Natural killer cell (primary cell): ENCODE measurements at regions not wholly inside any gene's neighbourhood (a gene's known extent, or its start where the extent isn't known, plus 50 kb on each side); places are given as distances from the start of the nearest gene placed in this dataset.

Source experiments
- ATAC-seq, 3 donors: fragments of 150-1000 bp in 2 of 3; fragments of 200-7000 bp in 1 of 3; cut with Tn5 transposase; 1 replicate in 1 of 3; 2 replicates in 2 of 3; pipeline ENCODE4 v1.10.0; 2021; ENCODE audit warnings: mild to moderate bottlenecking in 2 of 3, moderate library complexity in 2 of 3
- DNase-seq, 2 donors: peaks; one replicate each; pipeline versions ENCODE4 v3.0.0 to v3.0.0-alpha.2; 2013 to 2021; ENCODE audit warnings: mixed read lengths in 1 of 2
- H3K27ac ChIP-seq: one replicate; pipeline ENCODE4 v1.5.1; 2013; ENCODE audit warnings: mild to moderate bottlenecking, low read length
- H3K27me3 ChIP-seq: one replicate; pipeline ENCODE4 v1.6.1; 2013; ENCODE audit warnings: low read length; ENCODE audit not compliant: control insufficient read depth, insufficient read depth
- H3K36me3 ChIP-seq: one replicate; pipeline ENCODE4 v1.6.1; 2013; ENCODE audit warnings: low read length; ENCODE audit not compliant: control insufficient read depth, insufficient read depth
- H3K4me1 ChIP-seq: one replicate; pipeline ENCODE4 v1.6.1; 2013; ENCODE audit warnings: low read length; ENCODE audit not compliant: control insufficient read depth, insufficient read depth
- H3K4me3 ChIP-seq: one replicate; pipeline ENCODE4 v1.5.1; 2013; ENCODE audit warnings: low read length
- H3K9me3 ChIP-seq: one replicate; pipeline ENCODE4 v1.6.1; 2013; ENCODE audit warnings: low read length; ENCODE audit not compliant: control insufficient read depth, insufficient read depth
- H3K27ac Mint-ChIP-seq, 2 donors: one replicate each; pipeline ENCODE4 v1.8.0; 2022; ENCODE audit warnings: mild to moderate bottlenecking in 2 of 2, mixed read lengths in 2 of 2, moderate library complexity in 1 of 2
- H3K27me3 Mint-ChIP-seq, 2 donors: one replicate each; pipeline ENCODE4 v1.8.0; 2022; ENCODE audit warnings: low read depth in 2 of 2, mixed read lengths in 2 of 2
- H3K36me3 Mint-ChIP-seq: one replicate; pipeline ENCODE4 v1.8.0; 2022; ENCODE audit warnings: mixed read lengths
- H3K4me1 Mint-ChIP-seq, 2 donors: one replicate each; pipeline ENCODE4 v1.8.0; 2022; ENCODE audit warnings: mixed read lengths in 2 of 2
- H3K4me3 Mint-ChIP-seq: one replicate; pipeline ENCODE4 v1.8.0; 2022; ENCODE audit warnings: mild to moderate bottlenecking, moderate library complexity, mixed read lengths
- H3K9me3 Mint-ChIP-seq, 2 donors: one replicate each; pipeline ENCODE4 v1.8.0; 2022; ENCODE audit warnings: mixed read lengths in 2 of 2
- WGBS: methylation state at CpG from one replicate; pipeline ENCODE4 v1.1.7; 2013; ENCODE audit warnings: missing lambda C conversion rate; ENCODE audit not compliant: insufficient coverage; 5-methylcytosine and 5-hydroxymethylcytosine counted together
- intact Hi-C: fragments of 100-400 bp; cut with micrococcal nuclease; formaldehyde crosslinking; loops from one replicate; pipeline ENCODE4 v1.14.2; 2022
- TF ChIP-seq, protein P1 (sequence below): fragments of 200-600 bp; IDR thresholded peaks from one replicate; pipeline ENCODE4 v1.8.0; 2022; ENCODE audit warnings: antibody characterized with exemption

DNA sequence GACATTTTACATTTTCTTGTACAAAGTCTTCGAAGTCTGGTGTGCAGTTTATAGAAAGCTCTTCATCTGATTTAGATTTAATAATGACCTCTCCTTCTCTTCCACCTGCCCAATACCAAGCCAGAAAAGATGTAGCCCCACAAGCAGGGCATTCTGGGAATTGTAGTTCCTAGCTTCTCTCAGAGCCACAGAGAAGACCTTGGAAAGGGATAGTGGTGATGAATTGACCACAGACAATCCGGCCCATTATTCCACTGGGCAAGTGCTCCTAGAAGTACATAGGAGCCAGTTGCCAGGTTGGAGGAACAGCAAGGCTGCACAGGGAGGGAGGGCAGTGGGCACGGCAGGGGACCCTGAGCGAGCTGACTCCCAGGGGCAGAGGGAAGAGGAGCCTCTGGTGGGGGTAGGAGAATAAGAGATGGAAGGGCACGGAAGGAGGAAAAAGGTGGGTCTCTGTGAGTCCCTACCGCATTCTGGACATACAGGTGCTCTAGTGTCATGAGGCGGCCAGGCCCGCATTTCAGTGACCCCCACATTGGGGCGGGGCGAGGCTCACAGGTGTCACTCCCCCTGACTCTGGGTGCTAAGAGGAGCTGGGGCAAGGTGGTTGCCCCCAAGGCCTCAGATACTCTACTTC is 152.5 kb upstream of the HAAO start:
- Mint-ChIP-seq H3K27me3 (peaks cover 0 to 3% of the 10 kb centered on the region in 2 donors), H3K9me3 (no peaks in the 10 kb centered on the region), H3K36me3 (no peaks in the 10 kb centered on the region), H3K4me3 (no peak overlapping the region), H3K4me1 (peaks cover 5 to 16% of the 10 kb centered on the region in 2 donors), H3K27ac (no peak overlapping the region)
- ATAC-seq = no peak
- Histone ChIP-seq H3K27me3 (no peaks in the 10 kb centered on the region), H3K9me3 (no peaks in the 10 kb centered on the region), H3K4me1 (peaks cover 9% of the 10 kb centered on the region), H3K36me3 (no peaks in the 10 kb centered on the region), H3K27ac (no peak overlapping the region), H3K4me3 (no peak overlapping the region)
- TF ChIP-seq, protein P1, sequence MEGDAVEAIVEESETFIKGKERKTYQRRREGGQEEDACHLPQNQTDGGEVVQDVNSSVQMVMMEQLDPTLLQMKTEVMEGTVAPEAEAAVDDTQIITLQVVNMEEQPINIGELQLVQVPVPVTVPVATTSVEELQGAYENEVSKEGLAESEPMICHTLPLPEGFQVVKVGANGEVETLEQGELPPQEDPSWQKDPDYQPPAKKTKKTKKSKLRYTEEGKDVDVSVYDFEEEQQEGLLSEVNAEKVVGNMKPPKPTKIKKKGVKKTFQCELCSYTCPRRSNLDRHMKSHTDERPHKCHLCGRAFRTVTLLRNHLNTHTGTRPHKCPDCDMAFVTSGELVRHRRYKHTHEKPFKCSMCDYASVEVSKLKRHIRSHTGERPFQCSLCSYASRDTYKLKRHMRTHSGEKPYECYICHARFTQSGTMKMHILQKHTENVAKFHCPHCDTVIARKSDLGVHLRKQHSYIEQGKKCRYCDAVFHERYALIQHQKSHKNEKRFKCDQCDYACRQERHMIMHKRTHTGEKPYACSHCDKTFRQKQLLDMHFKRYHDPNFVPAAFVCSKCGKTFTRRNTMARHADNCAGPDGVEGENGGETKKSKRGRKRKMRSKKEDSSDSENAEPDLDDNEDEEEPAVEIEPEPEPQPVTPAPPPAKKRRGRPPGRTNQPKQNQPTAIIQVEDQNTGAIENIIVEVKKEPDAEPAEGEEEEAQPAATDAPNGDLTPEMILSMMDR = no peak
- no peak for DNase-seq
- intact Hi-C loops = loop anchor here (5.0 kb wide), 1 partner anchor 182 kb away; no protein-coding TSS in a partner anchor
- WGBS = 94% methylated on average over 9 of the region's 10 CpGs

DNA sequence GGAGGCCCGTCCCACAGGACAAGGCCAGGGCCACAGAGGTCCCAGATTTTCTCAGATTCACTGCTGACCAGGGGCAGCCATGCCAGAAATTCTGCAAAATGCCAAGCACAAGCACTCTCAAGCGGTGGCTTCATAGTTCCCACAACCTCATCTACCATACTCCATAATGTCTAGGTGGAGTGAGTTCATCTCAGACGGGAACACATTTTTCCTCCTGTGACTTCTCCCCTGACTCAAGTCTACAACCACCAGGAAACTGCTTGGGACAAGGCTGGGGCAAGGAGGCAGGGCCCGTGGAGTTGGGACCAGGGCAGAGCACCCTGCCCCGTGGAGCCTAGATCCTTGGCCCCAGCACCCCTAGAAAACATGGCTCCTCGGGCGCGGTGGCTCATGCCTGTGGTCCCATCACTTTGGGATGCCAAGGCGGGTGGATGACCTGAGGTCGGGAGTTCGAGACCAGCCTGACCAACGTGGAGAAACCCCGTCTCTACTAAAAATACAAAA is 150.7 kb upstream of the HAAO start:
- peaks cover 0 to 3% of the 10 kb centered on the region in 2 donors for H3K27me3 Mint-ChIP-seq
- DNase-seq (no peak), ATAC-seq (no peak)
- peaks cover 5 to 12% of the 10 kb centered on the region in 2 donors for H3K4me1 Mint-ChIP-seq
- TF ChIP-seq, protein P1 = no peak
- no peaks in the 10 kb centered on the region for H3K9me3 Mint-ChIP-seq
- 95% methylated on average over 13 of the region's 13 CpGs for WGBS
- no peak overlapping the region for H3K27ac Mint-ChIP-seq
- H3K4me1 ChIP-seq = peaks cover 3% of the 10 kb centered on the region
- no peak overlapping the region for H3K4me3 Mint-ChIP-seq
- no peak overlapping the region for H3K27ac ChIP-seq
- intact Hi-C loops = no loop called here
- H3K27me3 ChIP-seq = no peaks in the 10 kb centered on the region
- no peaks in the 10 kb centered on the region for H3K36me3 ChIP-seq
- H3K9me3 ChIP-seq = no peaks in the 10 kb centered on the region
- H3K4me3 ChIP-seq = no peak overlapping the region
- no peaks in the 10 kb centered on the region for H3K36me3 Mint-ChIP-seq

DNA sequence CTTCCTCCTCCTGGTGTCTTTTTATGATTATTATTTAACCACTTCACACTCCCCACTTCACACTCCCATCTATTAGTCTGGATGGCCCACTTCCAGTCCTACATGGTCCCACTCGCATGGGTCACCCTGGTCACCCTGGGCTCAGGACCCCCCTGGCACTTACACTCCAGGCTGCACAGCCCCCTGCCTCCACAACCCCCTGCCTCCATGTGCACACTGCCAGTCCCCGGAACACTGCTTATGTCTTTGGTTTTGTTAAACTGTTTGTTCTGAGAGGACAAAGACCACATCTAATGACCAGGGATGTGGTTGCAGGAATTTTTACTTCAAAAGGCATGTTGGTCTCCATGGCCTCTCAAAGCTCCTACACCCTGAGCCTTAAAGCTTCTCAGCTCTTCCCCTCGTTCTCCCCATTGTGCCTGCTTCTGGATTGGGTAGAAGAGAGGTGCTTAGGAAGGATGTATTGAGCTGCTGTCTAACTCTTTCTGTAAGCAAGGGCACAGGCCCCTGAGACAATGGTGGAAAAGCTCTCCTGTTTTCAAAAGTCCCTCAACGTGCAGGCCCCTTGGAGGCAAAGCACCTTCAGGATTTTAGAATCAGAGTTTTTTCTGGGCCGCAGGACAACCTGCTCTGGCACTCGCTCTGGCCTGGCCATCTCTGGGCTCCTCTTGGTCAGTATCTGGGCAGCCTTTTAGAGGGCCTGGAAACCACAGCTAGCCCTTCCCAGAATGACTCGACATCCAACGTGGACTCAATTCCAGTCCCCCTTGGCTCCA is 150.0 kb upstream of the HAAO start:
- Mint-ChIP-seq H3K36me3 (no peaks in the 10 kb centered on the region), H3K9me3 (no peaks in the 10 kb centered on the region), H3K27ac (no peak overlapping the region), H3K4me3 (no peak overlapping the region), H3K4me1 (peaks cover 5 to 12% of the 10 kb centered on the region in 2 donors), H3K27me3 (peaks cover 0 to 3% of the 10 kb centered on the region in 2 donors)
- Histone ChIP-seq H3K27ac (no peak overlapping the region), H3K36me3 (no peaks in the 10 kb centered on the region), H3K4me3 (no peak overlapping the region), H3K4me1 (peaks cover 3% of the 10 kb centered on the region), H3K9me3 (no peaks in the 10 kb centered on the region), H3K27me3 (no peaks in the 10 kb centered on the region)
- ATAC-seq (no peak), DNase-seq (no peak)
- intact Hi-C loops = no loop called here
- TF ChIP-seq, protein P1 = no peak
- WGBS = 84% methylated on average over 8 of the region's 8 CpGs
